ENCODE measurements at regions not wholly inside any gene's neighbourhood (a gene's known extent, or its start where the extent isn't known, plus 50 kb on each side); places are given as distances from the start of the nearest gene placed in this dataset.

- H3K9me3 Mint-ChIP-seq: peaks cover 2% of the 10 kb centered on the region
- no peaks in the 10 kb centered on the region for H3K4me1 Mint-ChIP-seq
- DNase-seq (no peak), ATAC-seq (ENCODE audit: low read depth) (no peak)
- H3K27ac Mint-ChIP-seq: no peak overlapping the region
- ChIA-PET POLR2A (no interaction called here), CTCF (no interaction called here)
- H3K4me3 Mint-ChIP-seq: no peak overlapping the region
- no peaks in the 10 kb centered on the region for H3K27me3 Mint-ChIP-seq
- H3K36me3 Mint-ChIP-seq (ENCODE audit: low read depth): no peaks in the 10 kb centered on the region
- intact Hi-C loops (cut with micrococcal nuclease): no loop called here
- no peak for TF ChIP-seq CTCF (IDR thresholded peaks at IDR 0.05)
Observed at GRCh38 chr13:80199067-80199466, 141.9 kb downstream of the SPRY2 start.

GRCh38 chr13:80196756-80197155, 144.2 kb downstream of the SPRY2 start:
- Mint-ChIP-seq H3K4me1 (no peaks in the 10 kb centered on the region), H3K27me3 (no peaks in the 10 kb centered on the region), H3K27ac (no peak overlapping the region), H3K4me3 (no peak overlapping the region), H3K9me3 (no peaks in the 10 kb centered on the region), H3K36me3 (ENCODE audit: low read depth) (no peaks in the 10 kb centered on the region)
- no peak for ATAC-seq (ENCODE audit: low read depth)
- no peak for DNase-seq
- TF ChIP-seq CTCF (IDR thresholded peaks at IDR 0.05): no peak
- POLR2A ChIA-PET: no interaction called here
- CTCF ChIA-PET: no interaction called here
- intact Hi-C loops (cut with micrococcal nuclease): no loop called here

GRCh38 chr13:80195649-80196048, 145.3 kb downstream of the SPRY2 start:
- no peaks in the 10 kb centered on the region for H3K36me3 Mint-ChIP-seq (ENCODE audit: low read depth)
- no peak for ATAC-seq (ENCODE audit: low read depth)
- no peaks in the 10 kb centered on the region for H3K27me3 Mint-ChIP-seq
- CTCF ChIA-PET: no interaction called here
- H3K27ac Mint-ChIP-seq: no peak overlapping the region
- H3K4me1 Mint-ChIP-seq: no peaks in the 10 kb centered on the region
- H3K9me3 Mint-ChIP-seq: no peaks in the 10 kb centered on the region
- POLR2A ChIA-PET: no interaction called here
- TF ChIP-seq CTCF (IDR thresholded peaks at IDR 0.05): no peak
- no peak overlapping the region for H3K4me3 Mint-ChIP-seq
- intact Hi-C loops (cut with micrococcal nuclease): no loop called here
- DNase-seq: no peak

GRCh38 chr13:80189889-80190597, 150.9 kb downstream of the SPRY2 start:
- H3K4me1 Mint-ChIP-seq: no peaks in the 10 kb centered on the region
- TF ChIP-seq CTCF (IDR thresholded peaks at IDR 0.05): no peak
- no peak overlapping the region for H3K4me3 Mint-ChIP-seq
- no peaks in the 10 kb centered on the region for H3K36me3 Mint-ChIP-seq (ENCODE audit: low read depth)
- DNase-seq (no peak), ATAC-seq (ENCODE audit: low read depth) (no peak)
- intact Hi-C loops (cut with micrococcal nuclease): no loop called here
- H3K9me3 Mint-ChIP-seq: no peaks in the 10 kb centered on the region
- ChIA-PET POLR2A (no interaction called here), CTCF (no interaction called here)
- H3K27ac Mint-ChIP-seq: no peak overlapping the region
- no peaks in the 10 kb centered on the region for H3K27me3 Mint-ChIP-seq

GRCh38 chr13:80180740-80181355, 160.1 kb downstream of the SPRY2 start:
- Mint-ChIP-seq H3K27me3 (no peaks in the 10 kb centered on the region), H3K9me3 (no peaks in the 10 kb centered on the region), H3K4me3 (no peak overlapping the region), H3K27ac (no peak overlapping the region), H3K36me3 (ENCODE audit: low read depth) (no peaks in the 10 kb centered on the region), H3K4me1 (no peaks in the 10 kb centered on the region)
- intact Hi-C loops (cut with micrococcal nuclease): no loop called here
- POLR2A ChIA-PET: no interaction called here
- CTCF ChIA-PET: no interaction called here
- ATAC-seq (ENCODE audit: low read depth): no peak
- no peak for TF ChIP-seq CTCF (IDR thresholded peaks at IDR 0.05)
- no peak for DNase-seq
